Prostate gland (tissue), 2 donors: ENCODE measurements at regions not wholly inside any gene's neighbourhood (a gene's known extent, or its start where the extent isn't known, plus 50 kb on each side); places are given as distances from the start of the nearest gene placed in this dataset.

Experiments used
- CTCF ChIP-seq, 4 experiments: fragments of 200-600 bp in 2 of 4; fragments of 450-650 bp in 2 of 4; sonication (generic) in 2 of 4; IDR thresholded peaks; 1 replicate in 3 of 4; 2 replicates in 1 of 4; pipeline ENCODE4 v1.5.1; 2016 to 2019; ENCODE audit warnings: antibody characterized with exemption in 4 of 4, mild to moderate bottlenecking in 2 of 4, moderate library complexity in 2 of 4
- POLR2A ChIP-seq: fragments of 450-650 bp; IDR thresholded peaks from one replicate; pipeline ENCODE4 v1.6.1; 2016; ENCODE audit warnings: antibody characterized with exemption, mild to moderate bottlenecking
- POLR2AphosphoS5 ChIP-seq: sonication (generic); formaldehyde crosslinking; IDR thresholded peaks from one replicate; pipeline ENCODE4 v1.6.1; 2017; ENCODE audit warnings: antibody characterized with exemption

- TF ChIP-seq CTCF (IDR thresholded peaks at IDR 0.05) (no peak), POLR2A (no peak), POLR2AphosphoS5 (no peak)
Measured at GRCh38 chr18:60809937-60810336, 437.4 kb upstream of the MC4R start.
